Panc1 (cell line): ENCODE measurements at regions not wholly inside any gene's neighbourhood (a gene's known extent, or its start where the extent isn't known, plus 50 kb on each side); places are given as distances from the start of the nearest gene placed in this dataset.

Experiments used
- ATAC-seq: fragments of 200-7000 bp; cut with Tn5 transposase; 2 replicates; pipeline ENCODE4 v1.9.1; 2020; ENCODE audit warnings: mild to moderate bottlenecking, moderate library complexity
- BruUV-seq: library from RNA; stranded (reverse); fragments of 400-500 nt; replicated peaks from 2 replicates; lab custom pipeline; 2021; lab: Mats Ljungman, UMichigan
- CTCF ChIA-PET: fragments of 300-600 bp; sonication (Branson Sonifier 250); formaldehyde crosslinking; loops from one replicate; lab custom pipeline; 2022; ENCODE audit warnings: antibody characterized with exemption; lab: Charles Lee
- POLR2A ChIA-PET: fragments of 300-600 bp; sonication (Branson Sonifier 250); formaldehyde crosslinking; loops from one replicate; lab custom pipeline; 2022; ENCODE audit warnings: antibody characterized with exemption; lab: Charles Lee
- DNase-seq: peaks from one replicate; pipeline ENCODE4 v3.0.0-alpha.2; 2010; ENCODE audit warnings: low read depth, low spot score
- H3K27ac ChIP-seq: 2 replicates; pipeline ENCODE4 v1.5.1; 2011; ENCODE audit warnings: mild to moderate bottlenecking, low read length, inconsistent platforms
- H3K27me3 ChIP-seq: fragments of 200-500 bp; sonication (Bioruptor generic); 2 replicates; pipeline ENCODE4 v1.6.0; 2014; ENCODE audit warnings: low read length, inconsistent platforms; ENCODE audit not compliant: control insufficient read depth, insufficient read depth
- H3K36me3 ChIP-seq: fragments of 200-500 bp; sonication (Bioruptor generic); 2 replicates; pipeline ENCODE4 v1.5.1; 2014; ENCODE audit warnings: inconsistent platforms, mild to moderate bottlenecking, low read length, moderate library complexity; ENCODE audit not compliant: control insufficient read depth, insufficient read depth
- H3K4me1 ChIP-seq: 2 replicates; pipeline ENCODE4 v1.5.1; 2011; ENCODE audit warnings: inconsistent platforms, mild to moderate bottlenecking, low read length, moderate library complexity; ENCODE audit not compliant: control insufficient read depth, insufficient read depth
- H3K4me3 ChIP-seq, 2 experiments: 2 replicates each; pipeline ENCODE4 v1.5.1; 2011 to 2012; ENCODE audit warnings: low read depth in 2 of 2, low read length in 2 of 2, mild to moderate bottlenecking in 2 of 2, inconsistent platforms in 1 of 2, moderate library complexity in 1 of 2
- H3K9me3 ChIP-seq: fragments of 200-500 bp; sonication (Bioruptor generic); 2 replicates; pipeline ENCODE4 v1.5.1; 2014; ENCODE audit warnings: low read depth, mild to moderate bottlenecking, inconsistent platforms, low read length, moderate library complexity; ENCODE audit not compliant: control insufficient read depth, insufficient read depth
- POLR2AphosphoS5 ChIP-seq: IDR thresholded peaks from 2 replicates; pipeline ENCODE4 v1.6.1; 2012; ENCODE audit warnings: mild to moderate bottlenecking, low read depth, low read length, moderate library complexity
- SIN3A ChIP-seq: IDR thresholded peaks from 2 replicates; pipeline ENCODE4 v1.6.1; 2012; ENCODE audit warnings: low read depth, mild to moderate bottlenecking, low read length, moderate library complexity, borderline replicate concordance; ENCODE audit not compliant: insufficient read depth
- TCF7L2 ChIP-seq: IDR thresholded peaks from 2 replicates; pipeline ENCODE4 v1.6.1; 2011; ENCODE audit warnings: mild to moderate bottlenecking, low read depth, low read length, inconsistent platforms
- in situ Hi-C: cut with HindIII; loops from 2 replicates; pipeline ENCODE4 v1.10.0; 2016; ENCODE audit warnings: low sequenced_read_pairs, low pct_unique_long_range_greater_than_20kb
- intact Hi-C: fragments of 100-400 bp; cut with micrococcal nuclease; formaldehyde crosslinking; loops from one replicate; pipeline ENCODE4 v1.10.0; 2022; ENCODE audit not compliant: unreplicated experiment
- TF ChIP-seq, protein P1 (sequence below): fragments of 450-650 bp; IDR thresholded peaks from 2 replicates; pipeline ENCODE4 v1.5.1; 2017; ENCODE audit warnings: mild to moderate bottlenecking
- TF ChIP-seq, protein P2 (sequence below), 2 experiments: IDR thresholded peaks; 2 replicates each; pipeline ENCODE4 v1.6.1; 2011 to 2012; ENCODE audit warnings: low read depth in 2 of 2, control low read depth in 1 of 2, low read length in 1 of 2, mild to moderate bottlenecking in 1 of 2, moderate library complexity in 1 of 2; ENCODE audit not compliant: insufficient read depth in 1 of 2

DNA sequence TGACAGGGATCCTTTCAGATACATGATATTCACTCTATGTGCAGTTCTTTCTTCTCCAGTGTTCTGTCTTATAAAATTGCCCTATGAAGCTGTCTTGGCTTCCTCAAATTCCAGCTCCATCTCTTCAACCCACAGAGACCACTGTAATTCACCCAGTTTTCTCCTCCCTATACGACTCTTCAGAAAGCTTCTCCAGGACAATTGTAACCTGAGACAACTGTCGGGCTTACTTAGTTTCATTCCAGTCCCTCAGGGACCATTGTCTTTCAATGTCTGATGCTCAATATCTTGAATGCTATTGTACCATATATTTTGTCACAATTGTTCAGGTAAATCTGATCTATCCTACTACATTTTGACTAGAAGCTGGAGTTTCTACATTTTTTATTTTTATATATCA, 345.3 kb downstream of the RPL10L start:
- CTCF ChIA-PET = no interaction called here

DNA sequence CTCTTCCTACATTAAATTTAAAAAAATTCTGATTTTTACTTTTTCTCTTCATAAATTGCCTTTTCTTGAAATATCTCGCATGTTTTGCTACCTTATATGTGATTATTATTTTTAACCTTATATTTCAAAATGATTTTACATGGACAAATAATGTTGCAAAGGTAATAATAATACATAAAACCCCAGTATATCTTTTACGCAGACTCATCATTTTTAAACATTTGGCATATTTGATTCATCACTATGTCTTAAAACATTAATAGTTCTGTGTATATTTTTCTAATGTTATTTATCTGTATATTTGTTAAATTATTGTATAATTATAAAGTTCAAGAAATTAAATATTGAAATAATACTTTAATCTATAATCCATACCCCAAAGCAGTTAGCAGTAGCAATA, 350.8 kb downstream of the RPL10L start:
- no peak overlapping the region for H3K4me3 ChIP-seq
- no peaks in the 10 kb centered on the region for H3K9me3 ChIP-seq
- DNase-seq (no peak), ATAC-seq (no peak)
- H3K27ac ChIP-seq = no peak overlapping the region
- H3K36me3 ChIP-seq = no peaks in the 10 kb centered on the region
- CTCF ChIA-PET = no interaction called here
- POLR2A ChIA-PET = no interaction called here
- in situ Hi-C loops (no loop called here), intact Hi-C loops (no loop called here)
- H3K27me3 ChIP-seq = no peaks in the 10 kb centered on the region
- H3K4me1 ChIP-seq = no peaks in the 10 kb centered on the region
- no TSS peak for BruUV-seq
- TF ChIP-seq, protein P1, sequence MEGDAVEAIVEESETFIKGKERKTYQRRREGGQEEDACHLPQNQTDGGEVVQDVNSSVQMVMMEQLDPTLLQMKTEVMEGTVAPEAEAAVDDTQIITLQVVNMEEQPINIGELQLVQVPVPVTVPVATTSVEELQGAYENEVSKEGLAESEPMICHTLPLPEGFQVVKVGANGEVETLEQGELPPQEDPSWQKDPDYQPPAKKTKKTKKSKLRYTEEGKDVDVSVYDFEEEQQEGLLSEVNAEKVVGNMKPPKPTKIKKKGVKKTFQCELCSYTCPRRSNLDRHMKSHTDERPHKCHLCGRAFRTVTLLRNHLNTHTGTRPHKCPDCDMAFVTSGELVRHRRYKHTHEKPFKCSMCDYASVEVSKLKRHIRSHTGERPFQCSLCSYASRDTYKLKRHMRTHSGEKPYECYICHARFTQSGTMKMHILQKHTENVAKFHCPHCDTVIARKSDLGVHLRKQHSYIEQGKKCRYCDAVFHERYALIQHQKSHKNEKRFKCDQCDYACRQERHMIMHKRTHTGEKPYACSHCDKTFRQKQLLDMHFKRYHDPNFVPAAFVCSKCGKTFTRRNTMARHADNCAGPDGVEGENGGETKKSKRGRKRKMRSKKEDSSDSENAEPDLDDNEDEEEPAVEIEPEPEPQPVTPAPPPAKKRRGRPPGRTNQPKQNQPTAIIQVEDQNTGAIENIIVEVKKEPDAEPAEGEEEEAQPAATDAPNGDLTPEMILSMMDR = no peak
- TF ChIP-seq, protein P2, sequence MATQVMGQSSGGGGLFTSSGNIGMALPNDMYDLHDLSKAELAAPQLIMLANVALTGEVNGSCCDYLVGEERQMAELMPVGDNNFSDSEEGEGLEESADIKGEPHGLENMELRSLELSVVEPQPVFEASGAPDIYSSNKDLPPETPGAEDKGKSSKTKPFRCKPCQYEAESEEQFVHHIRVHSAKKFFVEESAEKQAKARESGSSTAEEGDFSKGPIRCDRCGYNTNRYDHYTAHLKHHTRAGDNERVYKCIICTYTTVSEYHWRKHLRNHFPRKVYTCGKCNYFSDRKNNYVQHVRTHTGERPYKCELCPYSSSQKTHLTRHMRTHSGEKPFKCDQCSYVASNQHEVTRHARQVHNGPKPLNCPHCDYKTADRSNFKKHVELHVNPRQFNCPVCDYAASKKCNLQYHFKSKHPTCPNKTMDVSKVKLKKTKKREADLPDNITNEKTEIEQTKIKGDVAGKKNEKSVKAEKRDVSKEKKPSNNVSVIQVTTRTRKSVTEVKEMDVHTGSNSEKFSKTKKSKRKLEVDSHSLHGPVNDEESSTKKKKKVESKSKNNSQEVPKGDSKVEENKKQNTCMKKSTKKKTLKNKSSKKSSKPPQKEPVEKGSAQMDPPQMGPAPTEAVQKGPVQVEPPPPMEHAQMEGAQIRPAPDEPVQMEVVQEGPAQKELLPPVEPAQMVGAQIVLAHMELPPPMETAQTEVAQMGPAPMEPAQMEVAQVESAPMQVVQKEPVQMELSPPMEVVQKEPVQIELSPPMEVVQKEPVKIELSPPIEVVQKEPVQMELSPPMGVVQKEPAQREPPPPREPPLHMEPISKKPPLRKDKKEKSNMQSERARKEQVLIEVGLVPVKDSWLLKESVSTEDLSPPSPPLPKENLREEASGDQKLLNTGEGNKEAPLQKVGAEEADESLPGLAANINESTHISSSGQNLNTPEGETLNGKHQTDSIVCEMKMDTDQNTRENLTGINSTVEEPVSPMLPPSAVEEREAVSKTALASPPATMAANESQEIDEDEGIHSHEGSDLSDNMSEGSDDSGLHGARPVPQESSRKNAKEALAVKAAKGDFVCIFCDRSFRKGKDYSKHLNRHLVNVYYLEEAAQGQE (IDR thresholded peaks at IDR 0.05; ENCODE audit: insufficient read depth in 1 of 2, low read depth in 2 of 2, low read length in 1 of 2) = no peak
- TF ChIP-seq SIN3A (no peak), POLR2AphosphoS5 (no peak), TCF7L2 (no peak)

More for the DNA sequence above, 345.3 kb downstream of the RPL10L start:
- Histone ChIP-seq H3K4me3 (no peak overlapping the region), H3K4me1 (no peaks in the 10 kb centered on the region), H3K27me3 (no peaks in the 10 kb centered on the region), H3K9me3 (no peaks in the 10 kb centered on the region), H3K27ac (no peak overlapping the region), H3K36me3 (no peaks in the 10 kb centered on the region)
- TF ChIP-seq, protein P1 = no peak
- no peak for TF ChIP-seq TCF7L2
- no peak for TF ChIP-seq POLR2AphosphoS5
- TF ChIP-seq, protein P2 (IDR thresholded peaks at IDR 0.05; ENCODE audit: insufficient read depth in 1 of 2, low read depth in 2 of 2, low read length in 1 of 2) = no peak
- no peak for TF ChIP-seq SIN3A
- in situ Hi-C loops = no loop called here
- ATAC-seq (no peak), DNase-seq (no peak)
- POLR2A ChIA-PET = no interaction called here
- intact Hi-C loops = no loop called here
- no TSS peak for BruUV-seq
